WERI-Rb-1 (cell line): ENCODE measurements at regions not wholly inside any gene's neighbourhood (a gene's known extent, or its start where the extent isn't known, plus 50 kb on each side); places are given as distances from the start of the nearest gene placed in this dataset.

ENCODE experiments used
- DNase-seq: peaks from one replicate; pipeline ENCODE4 v3.0.0-alpha.2; 2020
- H3K27ac ChIP-seq: fragments of 250-450 bp; sonication (Bioruptor Pico); 2 replicates; pipeline ENCODE4 v1.5.1; 2020; ENCODE audit warnings: mild to moderate bottlenecking, moderate library complexity
- H3K27me3 ChIP-seq: fragments of 250-450 bp; sonication (Bioruptor Pico); 2 replicates; pipeline ENCODE4 v1.5.1; 2021; ENCODE audit warnings: mild to moderate bottlenecking, low read depth, moderate library complexity; ENCODE audit not compliant: insufficient read depth, severe bottlenecking
- H3K36me3 ChIP-seq: fragments of 250-450 bp; sonication (Bioruptor Pico); 2 replicates; pipeline ENCODE4 v1.5.1; 2020; ENCODE audit warnings: mild to moderate bottlenecking, moderate library complexity
- H3K4me3 ChIP-seq: 2 replicates; pipeline ENCODE4 v1.5.1; 2011; ENCODE audit warnings: low read depth, mild to moderate bottlenecking, control low read depth, low read length
- H3K9me3 ChIP-seq: fragments of 250-450 bp; sonication (Bioruptor Pico); 2 replicates; pipeline ENCODE4 v1.5.1; 2021; ENCODE audit warnings: mild to moderate bottlenecking, moderate library complexity; ENCODE audit not compliant: severe bottlenecking
- CTCF ChIP-seq: IDR thresholded peaks from 2 replicates; pipeline ENCODE4 v1.5.1; 2011; ENCODE audit warnings: low read depth, mild to moderate bottlenecking, control low read depth, inconsistent platforms, low read length

GRCh38 chr15:29343229-29343628 lies 73.6 kb upstream of the NSMCE3 start:
- Histone ChIP-seq H3K27ac (no peak overlapping the region), H3K9me3 (no peaks in the 10 kb centered on the region), H3K4me3 (no peak overlapping the region), H3K36me3 (no peaks in the 10 kb centered on the region), H3K27me3 (peaks cover 94% of the 10 kb centered on the region)
- no peak for TF ChIP-seq CTCF
- no peak for DNase-seq

GRCh38 chr15:29342201-29342600 lies 72.6 kb upstream of the NSMCE3 start:
- H3K27ac ChIP-seq, result no peak overlapping the region
- DNase-seq, result no peak

GRCh38 chr15:29337156-29337959 lies 67.7 kb upstream of the NSMCE3 start:
- TF ChIP-seq CTCF, result no peak
- Histone ChIP-seq H3K4me3 (no peak overlapping the region), H3K9me3 (no peaks in the 10 kb centered on the region), H3K27me3 (peaks cover 91% of the 10 kb centered on the region), H3K36me3 (no peaks in the 10 kb centered on the region), H3K27ac (no peak overlapping the region)
- DNase-seq, result no peak

More at GRCh38 chr15:29342201-29342600, 72.6 kb upstream of the NSMCE3 start:
- Histone ChIP-seq H3K36me3 (no peaks in the 10 kb centered on the region), H3K27me3 (peaks cover 93% of the 10 kb centered on the region), H3K9me3 (no peaks in the 10 kb centered on the region), H3K4me3 (no peak overlapping the region)
- TF ChIP-seq CTCF, result no peak

- DNase-seq, result no peak
- Histone ChIP-seq H3K36me3 (no peaks in the 10 kb centered on the region), H3K4me3 (no peak overlapping the region), H3K9me3 (no peaks in the 10 kb centered on the region), H3K27me3 (peaks cover 91% of the 10 kb centered on the region), H3K27ac (no peak overlapping the region)
- no peak for TF ChIP-seq CTCF
Observed at GRCh38 chr15:29334544-29334943, 64.9 kb upstream of the NSMCE3 start.

GRCh38 chr15:29333261-29333660 lies 63.6 kb upstream of the NSMCE3 start:
- TF ChIP-seq CTCF, result no peak
- no peaks in the 10 kb centered on the region for H3K9me3 ChIP-seq

GRCh38 chr15:29331669-29332068 lies 62.0 kb upstream of the NSMCE3 start:
- DNase-seq, result no peak
- Histone ChIP-seq H3K27ac (no peak overlapping the region), H3K9me3 (no peaks in the 10 kb centered on the region), H3K4me3 (no peak overlapping the region), H3K36me3 (no peaks in the 10 kb centered on the region), H3K27me3 (peaks cover 89% of the 10 kb centered on the region)
- no peak for TF ChIP-seq CTCF

More at GRCh38 chr15:29333261-29333660, 63.6 kb upstream of the NSMCE3 start:
- no peaks in the 10 kb centered on the region for H3K36me3 ChIP-seq
- no peak overlapping the region for H3K4me3 ChIP-seq
- no peak overlapping the region for H3K27ac ChIP-seq
- H3K27me3 ChIP-seq, result peaks cover 95% of the 10 kb centered on the region
- no peak for DNase-seq
